ENCODE measurements at regions not wholly inside any gene's neighbourhood (a gene's known extent, or its start where the extent isn't known, plus 50 kb on each side); places are given as distances from the start of the nearest gene placed in this dataset.

- Histone ChIP-seq H3K4me3 (no peak overlapping the region), H3K36me3 (no peaks in the 10 kb centered on the region), H3K27me3 (peaks cover 0 to 22% (median 0%) of the 10 kb centered on the region in 3 donors), H3K9me3 (no peaks in the 10 kb centered on the region), H3K4me1 (no peaks in the 10 kb centered on the region), H3K27ac (no peak overlapping the region)
- 51 to 69% (median 59%) methylated on average over 2 to 4 of the region's 4 CpGs for WGBS, 5 donors
- TF ChIP-seq EP300 (IDR thresholded peaks at IDR 0.05) (no peak), POLR2A (IDR thresholded peaks at IDR 0.05) (no peak), POLR2AphosphoS5 (IDR thresholded peaks at IDR 0.05) (no peak), CTCF (IDR thresholded peaks at IDR 0.05) (no peak)
- DNase-seq, result no peak
- intact Hi-C loops (cut with DNase I; ENCODE audit: low total_unique reads), result no loop called here
Measured at GRCh38 chr19:29417048-29417447, 108.7 kb upstream of the VSTM2B start.

GRCh38 chr19:29418201-29418600 is 107.6 kb upstream of the VSTM2B start:
- H3K27ac ChIP-seq, result no peak overlapping the region
- H3K4me3 ChIP-seq, result no peak overlapping the region
- intact Hi-C loops (cut with DNase I; ENCODE audit: low total_unique reads), result no loop called here
- 56 to 69% (median 64%) methylated on average over 13 of the region's 13 CpGs for WGBS, 5 donors
- H3K27me3 ChIP-seq, result peaks cover 0 to 22% (median 0%) of the 10 kb centered on the region in 3 donors
- no peaks in the 10 kb centered on the region for H3K4me1 ChIP-seq
- no peak for TF ChIP-seq POLR2A (IDR thresholded peaks at IDR 0.05)
- TF ChIP-seq POLR2AphosphoS5 (IDR thresholded peaks at IDR 0.05), result no peak
- TF ChIP-seq EP300 (IDR thresholded peaks at IDR 0.05), result no peak
- TF ChIP-seq CTCF (IDR thresholded peaks at IDR 0.05), result no peak
- DNase-seq, result no peak
- H3K9me3 ChIP-seq, result no peaks in the 10 kb centered on the region
- H3K36me3 ChIP-seq, result no peaks in the 10 kb centered on the region

- intact Hi-C loops (cut with DNase I; ENCODE audit: low total_unique reads), result no loop called here
Measured at GRCh38 chr19:29420065-29420464, 105.7 kb upstream of the VSTM2B start.

GRCh38 chr19:29420482-29421195 is 105.2 kb upstream of the VSTM2B start:
- WGBS, 5 donors, result 80 to 83% (median 81%) methylated on average over 22 of the region's 22 CpGs
- peaks cover 0 to 31% (median 0%) of the 10 kb centered on the region in 3 donors for H3K27me3 ChIP-seq
- H3K9me3 ChIP-seq, result peaks cover 0 to 12% (median 3%) of the 10 kb centered on the region in 4 donors
- TF ChIP-seq EP300 (IDR thresholded peaks at IDR 0.05) (no peak), CTCF (IDR thresholded peaks at IDR 0.05) (no peak), POLR2A (IDR thresholded peaks at IDR 0.05) (no peak), POLR2AphosphoS5 (IDR thresholded peaks at IDR 0.05) (no peak)
- H3K4me1 ChIP-seq, result no peaks in the 10 kb centered on the region
- H3K36me3 ChIP-seq, result no peaks in the 10 kb centered on the region
- no peak for DNase-seq
- intact Hi-C loops (cut with DNase I; ENCODE audit: low total_unique reads), result no loop called here
- H3K4me3 ChIP-seq, result no peak overlapping the region
- no peak overlapping the region for H3K27ac ChIP-seq

More at GRCh38 chr19:29420065-29420464, 105.7 kb upstream of the VSTM2B start:
- Histone ChIP-seq H3K27ac (no peak overlapping the region), H3K4me1 (no peaks in the 10 kb centered on the region), H3K27me3 (peaks cover 0 to 31% (median 0%) of the 10 kb centered on the region in 3 donors), H3K9me3 (peaks cover 0 to 11% (median 3%) of the 10 kb centered on the region in 4 donors), H3K36me3 (no peaks in the 10 kb centered on the region), H3K4me3 (no peak overlapping the region)
- TF ChIP-seq POLR2AphosphoS5 (IDR thresholded peaks at IDR 0.05) (no peak), POLR2A (IDR thresholded peaks at IDR 0.05) (no peak), EP300 (IDR thresholded peaks at IDR 0.05) (no peak), CTCF (IDR thresholded peaks at IDR 0.05) (no peak)
- 84 to 96% (median 89%) methylated on average over 4 to 5 of the region's 5 CpGs for WGBS, 5 donors
- DNase-seq, result no peak
